ENCODE measurements at regions not wholly inside any gene's neighbourhood (a gene's known extent, or its start where the extent isn't known, plus 50 kb on each side); places are given as distances from the start of the nearest gene placed in this dataset.

- TF ChIP-seq FOXK2 (IDR thresholded peaks at IDR 0.05) (no peak), FOXA1 (IDR thresholded peaks at IDR 0.05) (no peak), L3MBTL2 (conservative IDR thresholded peaks at IDR 0.05) (no peak), PKNOX1 (IDR thresholded peaks at IDR 0.05) (no peak), SUZ12 (IDR thresholded peaks at IDR 0.05) (no peak), HDGF (IDR thresholded peaks at IDR 0.05; ENCODE audit: borderline replicate concordance) (no peak), BHLHE40 (IDR thresholded peaks at IDR 0.05; ENCODE audit: borderline replicate concordance) (no peak), TARDBP (IDR thresholded peaks at IDR 0.05) (no peak)
Measured at GRCh38 chr6:71481011-71481410, 192.4 kb downstream of the OGFRL1 start.
